ACHN (cell line): ENCODE measurements at regions not wholly inside any gene's neighbourhood (a gene's known extent, or its start where the extent isn't known, plus 50 kb on each side); places are given as distances from the start of the nearest gene placed in this dataset.
"Not testable (repeated sequence)": the region's sequence is repeated elsewhere in the genome, so short reads cannot be mapped to it uniquely, and the experiment has no call there.

Experiments
- DNase-seq: peaks from one replicate; pipeline ENCODE4 v3.0.0-alpha.2; 2015
- in situ Hi-C: cut with HindIII; loops from 2 replicates; pipeline ENCODE4 v1.10.0; 2017; ENCODE audit warnings: low sequenced_read_pairs, low pct_ligation_motif_present, low pct_unique_long_range_greater_than_20kb

DNA sequence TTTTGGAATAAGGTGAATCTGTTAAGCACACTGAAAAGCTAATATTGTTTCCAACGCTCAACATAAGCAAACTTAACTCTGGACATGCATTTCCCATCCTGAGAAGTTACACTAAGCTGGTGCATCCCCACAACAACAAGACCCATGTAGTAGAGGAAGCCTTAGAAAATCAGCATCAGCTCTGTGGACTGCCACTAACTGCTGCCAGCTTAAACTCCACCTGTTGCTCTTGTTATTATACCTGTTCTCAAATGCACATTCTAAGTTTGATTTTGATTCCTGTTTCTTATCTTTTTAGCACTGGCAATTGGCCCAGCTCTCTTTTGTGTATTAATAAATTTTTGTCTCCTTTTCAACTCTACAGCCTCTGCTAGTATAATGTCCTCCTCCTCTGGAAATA lies 924.8 kb downstream of the DNAH5 start:
- in situ Hi-C loops: no loop called here
- DNase-seq: no peak

DNA sequence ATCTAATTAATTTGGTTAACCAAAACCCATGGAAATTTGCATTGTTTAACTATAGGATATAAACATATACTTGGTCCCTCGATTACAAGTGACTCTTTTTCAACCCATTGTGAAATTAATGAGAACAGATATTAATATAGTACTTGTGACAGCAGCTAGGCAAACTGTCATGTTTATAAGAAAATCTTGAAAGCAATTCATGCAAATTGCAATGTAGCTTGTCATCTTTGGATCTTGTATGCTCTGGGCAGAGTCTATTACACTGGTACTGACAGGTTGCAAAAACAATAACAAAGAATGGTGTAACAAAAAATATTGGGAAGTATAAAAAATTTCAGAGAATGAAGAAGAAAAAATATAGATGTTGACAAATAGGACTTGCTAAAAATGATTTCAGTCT lies 941.0 kb downstream of the DNAH5 start:
- in situ Hi-C loops: no loop called here
- DNase-seq: no peak

GRCh38 chr5:12999667-13000066 lies 944.8 kb downstream of the DNAH5 start:
- in situ Hi-C loops: no loop called here
- no peak for DNase-seq

DNA sequence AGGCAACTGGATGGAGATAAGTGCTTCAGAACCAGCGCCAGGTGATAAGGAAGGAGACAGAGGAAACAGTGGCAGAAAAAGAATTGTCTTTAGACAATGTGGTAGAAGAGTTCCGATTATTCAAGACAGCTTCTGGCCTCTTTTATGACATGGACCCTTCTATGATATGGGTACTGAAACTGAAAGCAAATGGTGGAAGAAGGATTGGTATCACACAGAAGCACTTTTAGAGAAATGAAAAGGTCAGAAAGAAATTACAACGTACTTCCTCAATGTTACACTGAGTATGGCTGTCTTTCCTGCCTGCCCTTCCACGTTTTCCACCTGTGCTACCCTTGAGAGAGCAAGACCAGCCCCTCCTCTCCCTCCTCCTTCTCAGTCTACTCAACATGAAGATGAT lies 959.3 kb downstream of the DNAH5 start:
- in situ Hi-C loops: no loop called here
- DNase-seq: no peak

DNA sequence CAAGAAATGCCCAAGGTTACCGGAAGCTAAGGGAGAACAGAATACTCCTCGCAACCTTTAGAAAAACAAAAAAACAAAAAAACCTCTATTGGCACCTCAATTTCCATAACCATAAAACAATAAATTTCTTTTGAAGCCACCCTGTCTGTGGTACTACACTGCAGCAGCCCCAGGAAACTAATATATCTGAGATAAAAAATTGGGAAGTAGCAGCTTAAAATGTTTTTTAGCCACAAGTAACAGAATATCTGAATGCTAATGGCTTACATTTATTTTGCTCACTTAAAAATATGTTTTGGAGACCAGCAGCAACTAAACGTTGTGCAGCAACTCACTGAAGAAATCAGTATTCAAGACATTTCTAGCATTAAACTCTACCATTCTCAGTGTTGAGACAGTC lies 969.6 kb downstream of the DNAH5 start:
- DNase-seq: no peak
- in situ Hi-C loops: no loop called here

- in situ Hi-C loops: no loop called here
Observed at GRCh38 chr5:12965804-12966203, 978.7 kb downstream of the DNAH5 start.

GRCh38 chr5:12959713-12960112 lies 984.8 kb downstream of the DNAH5 start:
- DNase-seq: no peak
- in situ Hi-C loops: no loop called here

More at GRCh38 chr5:12965804-12966203, 978.7 kb downstream of the DNAH5 start:
- DNase-seq: no peak

DNA sequence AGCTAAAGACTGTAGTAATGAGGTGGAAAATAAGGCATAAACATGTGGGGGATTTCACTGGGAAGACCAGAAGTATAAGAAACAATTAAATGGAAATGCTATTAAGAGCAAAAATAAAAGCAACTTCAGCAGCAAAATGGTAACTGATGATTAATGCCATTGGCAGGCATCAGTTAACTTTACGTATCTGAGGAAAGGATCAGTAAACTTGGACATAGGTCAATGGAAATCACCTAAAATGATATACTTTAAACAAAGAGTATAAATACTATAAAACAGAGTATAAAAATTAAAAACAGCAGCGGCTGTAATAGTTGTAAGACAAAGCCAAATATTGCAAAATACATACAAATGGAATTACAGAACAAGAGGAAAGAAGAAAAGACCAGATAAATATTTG lies 992.1 kb downstream of the DNAH5 start:
- in situ Hi-C loops: no loop called here
- no peak for DNase-seq

- in situ Hi-C loops: no loop called here
- no peak for DNase-seq
Observed at GRCh38 chr5:12951846-12952245, 992.6 kb downstream of the DNAH5 start.

DNA sequence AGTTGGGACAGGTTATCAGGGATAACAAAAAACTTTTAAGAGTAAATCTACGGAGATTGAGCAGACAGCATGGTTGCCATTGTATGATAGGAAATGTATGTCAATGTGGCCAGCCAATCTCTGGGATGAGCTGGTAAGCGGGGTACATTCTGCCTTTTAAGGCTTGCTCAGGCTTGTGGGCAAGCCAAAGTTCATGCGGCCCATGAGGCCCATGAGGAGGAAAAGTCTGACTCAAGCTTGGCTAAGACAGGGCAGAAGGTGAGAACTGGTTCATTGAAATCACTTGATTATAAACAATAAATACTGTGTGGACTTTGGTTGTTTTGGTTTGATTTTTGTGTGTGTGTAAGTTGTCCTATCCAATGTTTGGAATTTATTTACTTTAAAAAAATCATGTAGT lies 997.1 kb downstream of the DNAH5 start:
- in situ Hi-C loops: no loop called here
- DNase-seq: no peak

- in situ Hi-C loops: not testable (repeated sequence)
Observed at GRCh38 chr5:12945477-12945876, 999.0 kb downstream of the DNAH5 start.

DNA sequence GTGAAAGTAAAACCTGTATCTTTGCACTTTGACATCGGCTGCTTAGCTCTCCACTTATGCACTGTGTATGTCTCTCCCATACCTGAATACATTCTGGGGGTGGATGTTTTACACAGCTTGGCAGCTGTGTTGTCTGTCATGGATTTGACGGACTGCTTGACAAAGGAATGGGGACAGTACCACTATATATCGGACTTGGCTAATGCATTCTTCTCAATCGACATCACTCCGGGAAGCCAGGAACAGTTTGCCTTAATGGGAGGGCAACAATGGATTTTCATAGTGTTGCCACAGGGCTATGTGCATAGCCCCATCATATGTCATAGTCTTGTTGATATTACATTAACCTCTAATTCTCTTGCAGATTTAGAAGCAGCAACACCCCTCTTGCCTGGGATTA lies 1008.3 kb downstream of the DNAH5 start:
- in situ Hi-C loops: no loop called here
- no peak for DNase-seq

More at GRCh38 chr5:12945477-12945876, 999.0 kb downstream of the DNAH5 start:
- DNase-seq: not testable (repeated sequence)

DNA sequence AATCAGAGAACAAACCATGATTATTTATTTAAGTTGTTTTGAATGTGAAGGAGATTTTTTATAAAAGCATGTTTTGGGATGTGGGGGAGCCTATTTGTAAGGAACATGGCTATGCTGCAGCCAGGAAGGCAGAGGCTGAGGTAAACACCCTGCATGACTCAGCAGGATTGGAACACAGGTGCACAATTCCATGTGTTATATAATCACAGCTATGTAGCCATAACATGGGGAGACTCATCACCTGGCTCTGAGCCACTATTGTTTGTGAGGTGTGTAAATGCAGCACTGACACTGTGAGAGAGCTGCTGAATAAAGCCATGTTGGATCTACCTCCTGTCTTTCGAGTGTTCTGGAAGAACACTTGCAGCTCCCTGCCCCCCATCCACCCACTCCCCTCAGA lies 1009.8 kb downstream of the DNAH5 start:
- in situ Hi-C loops: no loop called here
- no peak for DNase-seq

DNA sequence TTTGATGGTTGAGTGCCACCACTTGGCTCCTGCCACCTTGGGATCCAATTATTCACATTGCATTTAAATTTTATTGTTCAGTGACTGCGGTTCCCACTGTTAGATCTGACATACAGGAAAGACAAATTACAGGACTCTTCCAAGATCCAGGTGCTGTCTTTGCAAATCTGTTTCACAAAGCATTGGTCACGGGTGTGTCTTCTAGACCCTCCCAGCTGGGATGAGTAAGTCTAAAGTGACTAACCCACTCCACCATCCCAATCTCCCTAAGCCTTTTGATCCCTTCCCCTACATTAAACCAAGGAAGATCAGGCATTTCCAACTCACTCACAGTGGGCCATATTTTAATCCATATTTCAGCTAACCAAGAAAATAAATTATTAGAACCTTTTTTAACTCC lies 1016.3 kb upstream of the CTNND2 start:
- no peak for DNase-seq
- in situ Hi-C loops: no loop called here

DNA sequence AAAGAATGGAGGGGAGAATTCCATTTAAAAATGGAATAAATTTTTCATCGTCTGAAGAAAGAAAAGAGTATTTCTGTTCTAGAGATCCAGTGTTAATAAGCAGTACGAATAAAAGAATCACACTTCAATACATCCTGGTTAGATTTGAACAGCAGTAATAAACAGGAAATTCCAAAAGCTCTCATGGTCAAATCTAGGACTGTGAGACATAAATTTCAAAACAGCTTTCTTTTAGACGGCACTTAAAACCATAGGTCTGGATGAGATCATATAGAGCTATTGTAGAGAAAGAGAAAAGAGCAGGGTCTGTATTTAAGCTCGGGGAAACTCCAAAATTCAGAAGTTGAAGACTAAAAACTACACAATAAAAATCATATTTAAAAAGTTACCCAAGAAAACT lies 1006.9 kb upstream of the CTNND2 start:
- in situ Hi-C loops: no loop called here
- no peak for DNase-seq

DNA sequence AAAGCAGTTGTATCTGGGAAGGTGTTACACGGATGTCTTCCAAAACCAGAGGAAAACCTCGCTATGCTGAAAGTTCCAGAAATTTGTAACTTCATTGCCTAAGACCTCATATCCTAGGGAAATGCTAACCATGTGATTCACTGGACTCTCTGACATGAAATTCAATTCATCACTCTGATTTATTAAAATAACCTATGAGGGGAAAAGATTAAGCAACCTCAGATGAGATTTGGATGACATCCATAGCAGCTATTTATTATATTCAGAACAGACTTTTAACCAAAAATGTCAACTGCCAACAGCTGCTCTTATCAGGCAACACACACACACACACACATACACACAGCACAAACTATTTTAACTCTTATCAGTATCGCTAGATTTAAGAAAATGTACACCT lies 1006.4 kb upstream of the CTNND2 start:
- in situ Hi-C loops: no loop called here
- no peak for DNase-seq

- in situ Hi-C loops: no loop called here
- DNase-seq: no peak
Observed at GRCh38 chr5:12902611-12903010, 998.4 kb upstream of the CTNND2 start.

DNA sequence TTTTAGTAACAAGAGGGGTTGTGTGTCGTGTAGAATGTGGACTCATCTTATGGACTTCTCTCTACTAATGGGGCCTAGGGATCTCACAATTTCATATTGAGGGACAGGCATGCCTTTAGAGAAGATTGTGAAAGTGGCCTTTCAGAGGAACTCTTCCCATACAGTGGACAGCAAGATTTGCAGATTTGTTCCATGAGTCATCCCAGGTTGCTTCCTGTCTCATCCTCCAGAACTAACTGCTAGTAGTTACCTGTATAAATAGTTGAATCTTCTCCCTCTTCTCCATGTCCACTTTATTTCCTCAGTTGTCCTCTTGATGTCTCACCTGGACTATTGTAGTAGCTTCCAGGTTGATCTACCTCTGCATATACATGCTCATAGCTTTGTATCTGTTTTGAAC lies 997.5 kb upstream of the CTNND2 start:
- in situ Hi-C loops: no loop called here
- DNase-seq: no peak

DNA sequence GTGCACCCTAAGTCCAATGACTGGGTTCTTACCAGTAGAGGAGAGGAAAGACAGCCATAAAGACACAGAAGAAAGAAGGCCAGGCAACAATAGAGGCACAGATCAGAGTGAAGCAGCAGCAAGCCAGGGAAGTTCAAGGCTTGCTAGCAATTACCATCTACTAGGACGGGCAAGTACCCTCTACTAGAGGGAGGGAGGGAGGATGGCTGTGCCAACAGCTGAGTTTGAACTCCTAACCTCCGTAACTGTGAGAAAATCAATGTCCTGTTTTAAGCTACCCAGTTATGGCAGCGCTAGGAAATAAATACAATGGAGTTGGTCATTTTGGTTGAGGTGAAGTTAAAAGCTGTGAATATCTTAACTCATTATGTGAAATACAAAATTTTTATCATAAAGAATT lies 991.8 kb upstream of the CTNND2 start:
- no peak for DNase-seq
- in situ Hi-C loops: no loop called here

DNA sequence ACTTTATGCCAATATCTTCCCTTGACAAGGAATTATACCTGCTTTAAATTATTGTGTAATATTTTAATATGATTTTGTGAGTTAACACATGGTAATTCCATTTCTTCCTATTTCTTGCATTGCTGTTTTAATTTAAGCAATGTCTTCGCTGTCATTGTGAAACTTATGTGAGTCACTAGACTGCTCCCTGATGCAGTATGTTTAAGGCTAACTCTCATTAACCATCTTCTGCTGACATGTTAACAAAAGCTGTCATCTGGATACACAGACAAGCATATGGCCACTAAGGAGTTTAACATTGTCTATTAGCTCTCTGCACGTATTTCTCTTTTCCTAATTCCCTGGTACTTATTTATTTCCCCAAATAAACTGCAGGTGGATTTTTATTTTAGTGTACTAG lies 980.8 kb upstream of the CTNND2 start:
- no peak for DNase-seq
- in situ Hi-C loops: no loop called here

GRCh38 chr5:12883395-12883794 lies 979.1 kb upstream of the CTNND2 start:
- DNase-seq: no peak
- in situ Hi-C loops: no loop called here
